ENCODE measurements at regions not wholly inside any gene's neighbourhood (a gene's known extent, or its start where the extent isn't known, plus 50 kb on each side); places are given as distances from the start of the nearest gene placed in this dataset.

GRCh38 chr2:198479065-198479464 is 674.7 kb downstream of the PLCL1 start:
- H3K36me3 Mint-ChIP-seq (ENCODE audit: unreplicated experiment) = no peaks in the 10 kb centered on the region

GRCh38 chr2:198478361-198478760 is 674.0 kb downstream of the PLCL1 start:
- Mint-ChIP-seq H3K27me3 (ENCODE audit: unreplicated experiment) (peaks cover 4% of the 10 kb centered on the region), H3K9me3 (ENCODE audit: unreplicated experiment) (no peaks in the 10 kb centered on the region), H3K36me3 (ENCODE audit: unreplicated experiment) (no peaks in the 10 kb centered on the region), H3K4me1 (ENCODE audit: unreplicated experiment) (no peaks in the 10 kb centered on the region), H3K27ac (ENCODE audit: unreplicated experiment) (no peak overlapping the region), H3K4me3 (ENCODE audit: unreplicated experiment) (no peak overlapping the region)
- DNase-seq (ENCODE audit: extremely low spot score, unreplicated experiment) = no peak
- TF ChIP-seq CTCF (IDR thresholded peaks at IDR 0.05) = no peak

More at GRCh38 chr2:198479065-198479464, 674.7 kb downstream of the PLCL1 start:
- TF ChIP-seq CTCF (IDR thresholded peaks at IDR 0.05) = no peak
- Mint-ChIP-seq H3K4me3 (ENCODE audit: unreplicated experiment) (no peak overlapping the region), H3K27ac (ENCODE audit: unreplicated experiment) (no peak overlapping the region), H3K27me3 (ENCODE audit: unreplicated experiment) (peaks cover 4% of the 10 kb centered on the region), H3K9me3 (ENCODE audit: unreplicated experiment) (no peaks in the 10 kb centered on the region), H3K4me1 (ENCODE audit: unreplicated experiment) (no peaks in the 10 kb centered on the region)
- no peak for DNase-seq (ENCODE audit: extremely low spot score, unreplicated experiment)

- no peaks in the 10 kb centered on the region for H3K9me3 Mint-ChIP-seq (ENCODE audit: unreplicated experiment)
- peaks cover 2% of the 10 kb centered on the region for H3K27me3 Mint-ChIP-seq (ENCODE audit: unreplicated experiment)
- DNase-seq (ENCODE audit: extremely low spot score, unreplicated experiment) = no peak
- H3K27ac Mint-ChIP-seq (ENCODE audit: unreplicated experiment) = no peak overlapping the region
- no peaks in the 10 kb centered on the region for H3K4me1 Mint-ChIP-seq (ENCODE audit: unreplicated experiment)
- H3K4me3 Mint-ChIP-seq (ENCODE audit: unreplicated experiment) = no peak overlapping the region
- no peak for TF ChIP-seq CTCF (IDR thresholded peaks at IDR 0.05)
- H3K36me3 Mint-ChIP-seq (ENCODE audit: unreplicated experiment) = no peaks in the 10 kb centered on the region
Measured at GRCh38 chr2:198476007-198476406, 671.6 kb downstream of the PLCL1 start.

- H3K27ac Mint-ChIP-seq (ENCODE audit: unreplicated experiment) = no peak overlapping the region
- H3K27me3 Mint-ChIP-seq (ENCODE audit: unreplicated experiment) = no peaks in the 10 kb centered on the region
- H3K4me3 Mint-ChIP-seq (ENCODE audit: unreplicated experiment) = no peak overlapping the region
- no peak for TF ChIP-seq CTCF (IDR thresholded peaks at IDR 0.05)
- H3K4me1 Mint-ChIP-seq (ENCODE audit: unreplicated experiment) = no peaks in the 10 kb centered on the region
- no peaks in the 10 kb centered on the region for H3K36me3 Mint-ChIP-seq (ENCODE audit: unreplicated experiment)
- DNase-seq (ENCODE audit: extremely low spot score, unreplicated experiment) = no peak
- H3K9me3 Mint-ChIP-seq (ENCODE audit: unreplicated experiment) = no peaks in the 10 kb centered on the region
Measured at GRCh38 chr2:198471291-198471690, 666.9 kb downstream of the PLCL1 start.

- H3K27ac Mint-ChIP-seq (ENCODE audit: unreplicated experiment) = no peak overlapping the region
- H3K36me3 Mint-ChIP-seq (ENCODE audit: unreplicated experiment) = no peaks in the 10 kb centered on the region
- H3K9me3 Mint-ChIP-seq (ENCODE audit: unreplicated experiment) = peaks cover 7% of the 10 kb centered on the region
- TF ChIP-seq CTCF (IDR thresholded peaks at IDR 0.05) = no peak
- no peak overlapping the region for H3K4me3 Mint-ChIP-seq (ENCODE audit: unreplicated experiment)
- no peaks in the 10 kb centered on the region for H3K4me1 Mint-ChIP-seq (ENCODE audit: unreplicated experiment)
- no peak for DNase-seq (ENCODE audit: extremely low spot score, unreplicated experiment)
- no peaks in the 10 kb centered on the region for H3K27me3 Mint-ChIP-seq (ENCODE audit: unreplicated experiment)
Measured at GRCh38 chr2:198468136-198468535, 663.7 kb downstream of the PLCL1 start.

All from osteocyte (in vitro differentiated cells).